Heart left ventricle (tissue), 16 donors: ENCODE measurements at regions not wholly inside any gene's neighbourhood (a gene's known extent, or its start where the extent isn't known, plus 50 kb on each side); places are given as distances from the start of the nearest gene placed in this dataset.

ENCODE experiments used
- ATAC-seq, 4 donors: fragments of 200-7000 bp; cut with Tn5 transposase; one replicate each; pipeline ENCODE4 v1.9.1; 2020 to 2022; ENCODE audit warnings: moderate library complexity in 4 of 4, mild to moderate bottlenecking in 3 of 4, moderate number of reproducible peaks in 1 of 4
- DNase-seq, 5 donors: peaks; one replicate each; pipeline ENCODE4 v3.0.0-alpha.2; 2020
- H3K27ac ChIP-seq, 12 donors: fragments of 200-600 bp; sonication (generic) in 4 of 12; one replicate each; pipeline versions ENCODE4 v1.5.0 to v1.8.0; 2016 to 2022; ENCODE audit warnings: mild to moderate bottlenecking in 2 of 12
- H3K27me3 ChIP-seq, 9 donors: fragments of 200-600 bp; sonication (generic) in 2 of 9; one replicate each; pipeline versions ENCODE4 v1.5.1 to v1.8.0; 2016 to 2022; ENCODE audit warnings: mild to moderate bottlenecking in 3 of 9
- H3K36me3 ChIP-seq, 9 donors: fragments of 200-600 bp; sonication (generic) in 2 of 9; one replicate each; pipeline versions ENCODE4 v1.5.0 to v1.8.0; 2018 to 2022; ENCODE audit warnings: mild to moderate bottlenecking in 2 of 9
- H3K4me1 ChIP-seq, 12 donors: fragments of 200-600 bp; sonication (generic) in 4 of 12; one replicate each; pipeline versions ENCODE4 v1.5.0 to v1.8.0; 2016 to 2022; ENCODE audit warnings: mild to moderate bottlenecking in 3 of 12
- H3K4me3 ChIP-seq, 12 donors: fragments of 200-600 bp; sonication (generic) in 4 of 12; one replicate each; pipeline versions ENCODE4 v1.5.0 to v1.8.0; 2017 to 2022; ENCODE audit warnings: mild to moderate bottlenecking in 9 of 12, moderate library complexity in 4 of 12
- H3K9me3 ChIP-seq, 12 donors: fragments of 200-600 bp; sonication (generic) in 4 of 12; one replicate each; pipeline versions ENCODE4 v1.5.0 to v1.8.0; 2016 to 2022; ENCODE audit warnings: mild to moderate bottlenecking in 1 of 12
- CTCF ChIP-seq, 12 donors: fragments of 200-600 bp; sonication (generic) in 4 of 12; IDR thresholded peaks; one replicate each; pipeline versions ENCODE4 v1.5.0 to v1.8.0; 2018 to 2022; ENCODE audit warnings: antibody characterized with exemption in 12 of 12, mild to moderate bottlenecking in 5 of 12
- POLR2A ChIP-seq, 2 donors: fragments of 450-650 bp; IDR thresholded peaks; one replicate each; pipeline ENCODE4 v1.6.1; 2017; ENCODE audit warnings: antibody characterized with exemption in 2 of 2, mild to moderate bottlenecking in 2 of 2, moderate library complexity in 2 of 2
- WGBS, 4 donors: extraction: QIAGEN DNeasy Blood & Tissue Kit in 2 of 4; methylation state at CpG; one replicate each; pipeline versions ENCODE4 v1.1.5 to v1.1.7; 2013 to 2018; 5-methylcytosine and 5-hydroxymethylcytosine counted together
- intact Hi-C, 10 donors: fragments of 100-400 bp; cut with DNase I; formaldehyde crosslinking; loops; one replicate each; pipeline versions ENCODE4 v1.11.1 to v1.14.2; 2022
- donor health status: ischemic (EF 13 %, LVEDD 7.1; RV severe dilation, severe dysfunction).
- donor health status: healthy with polysubstance abuse.
- donor health status: DM: no; HTN: yes; CAD: no.
- donor health status: DM: no; HTN: no; CAD: no.
- donor health status: ischemic (EF 25% LVEDD 6.9; RV normal size, moderate dysfunction).
- donor health status: ischemic (EF 25% LVEDD 5.7; RV mildly dilated, moderate dysfunction).
- donor health status: healthy.
- donor health status: DM: yes; HTN: yes; CAD: no.
- donor health status: ischemic (EF 35%, LVEDD 5.7; RV mildly dilated, moderate dysfunction).
- donor health status: nonischemic (EF 11% LVEDD 7.7; RV severe dilation, severe dysfunction).
- donor health status: DM: yes; HTN: yes; CAD: no.
- donor health status: PGD.
- donor health status: ischemic (EF 29% LVEDD 5.4; RV normal size, mild dysfunction).
- donor health status: nonischemic (EF 23%, LVEDD 6.1; RV moderate dilation, normal function).

- DNase-seq = no peak
- H3K36me3 ChIP-seq = no peaks in the 10 kb centered on the region
- peaks cover 0 to 6% (median under 1%) of the 10 kb centered on the region in 12 donors for H3K4me1 ChIP-seq
- H3K4me3 ChIP-seq = no peak overlapping the region
- ATAC-seq = no peak
- H3K27me3 ChIP-seq = no peaks in the 10 kb centered on the region
- WGBS, 4 donors = 88 to 93% (median 90%) methylated on average over 4 of the region's 4 CpGs
- intact Hi-C loops = loop anchor here in 1 of 10 donors (5.0 kb wide), 1 partner anchor 37 kb away; no protein-coding TSS in a partner anchor
- H3K9me3 ChIP-seq = no peaks in the 10 kb centered on the region
- TF ChIP-seq CTCF (IDR thresholded peaks at IDR 0.05) (no peak), POLR2A (IDR thresholded peaks at IDR 0.05) (no peak)
- no peak overlapping the region for H3K27ac ChIP-seq
These were observed 124.4 kb downstream of the DAD1 start for GRCh38 chr14:22464422-22465142.

- WGBS, 4 donors = 65 to 93% (median 69%) methylated on average over 4 of the region's 4 CpGs
- Histone ChIP-seq H3K9me3 (no peaks in the 10 kb centered on the region), H3K27me3 (no peaks in the 10 kb centered on the region), H3K4me1 (no peaks in the 10 kb centered on the region), H3K4me3 (no peak overlapping the region), H3K27ac (no peak overlapping the region), H3K36me3 (no peaks in the 10 kb centered on the region)
- TF ChIP-seq POLR2A (IDR thresholded peaks at IDR 0.05) (no peak), CTCF (IDR thresholded peaks at IDR 0.05) (no peak)
- ATAC-seq = no peak
- DNase-seq = peak in 2 of 5 donors; percentile 34 to 66
- intact Hi-C loops = no loop called here
These were observed 125.3 kb downstream of the DAD1 start for GRCh38 chr14:22463763-22464173.

- WGBS, 4 donors = 78 to 90% (median 85%) methylated on average over 4 of the region's 4 CpGs
- intact Hi-C loops = no loop called here
- H3K27me3 ChIP-seq = no peaks in the 10 kb centered on the region
- no peak for ATAC-seq
- no peak overlapping the region for H3K4me3 ChIP-seq
- H3K4me1 ChIP-seq = no peaks in the 10 kb centered on the region
- no peaks in the 10 kb centered on the region for H3K36me3 ChIP-seq
- DNase-seq = no peak
- TF ChIP-seq CTCF (IDR thresholded peaks at IDR 0.05) (no peak), POLR2A (IDR thresholded peaks at IDR 0.05) (no peak)
- H3K9me3 ChIP-seq = no peaks in the 10 kb centered on the region
- H3K27ac ChIP-seq = no peak overlapping the region
These were observed 126.1 kb downstream of the DAD1 start for GRCh38 chr14:22462923-22463322.

GRCh38 chr14:22460461-22461195, 128.4 kb downstream of the DAD1 start:
- DNase-seq (no peak), ATAC-seq (no peak)
- Histone ChIP-seq H3K27ac (no peak overlapping the region), H3K4me1 (no peaks in the 10 kb centered on the region), H3K36me3 (no peaks in the 10 kb centered on the region), H3K4me3 (no peak overlapping the region), H3K9me3 (no peaks in the 10 kb centered on the region), H3K27me3 (no peaks in the 10 kb centered on the region)
- intact Hi-C loops = no loop called here
- WGBS, 4 donors = 70 to 79% (median 74%) methylated on average over 4 of the region's 4 CpGs
- TF ChIP-seq POLR2A (IDR thresholded peaks at IDR 0.05) (no peak), CTCF (IDR thresholded peaks at IDR 0.05) (no peak)
